ENCODE measurements at regions not wholly inside any gene's neighbourhood (a gene's known extent, or its start where the extent isn't known, plus 50 kb on each side); places are given as distances from the start of the nearest gene placed in this dataset.

- Mint-ChIP-seq H3K27me3 (ENCODE audit: insufficient read depth) (no peaks in the 10 kb centered on the region), H3K9me3 (no peaks in the 10 kb centered on the region), H3K27ac (no peak overlapping the region), H3K4me1 (ENCODE audit: low read depth) (peaks cover 63% of the 10 kb centered on the region), H3K36me3 (ENCODE audit: low read depth) (no peaks in the 10 kb centered on the region), H3K4me3 (no peak overlapping the region)
- TF ChIP-seq, protein P1, sequence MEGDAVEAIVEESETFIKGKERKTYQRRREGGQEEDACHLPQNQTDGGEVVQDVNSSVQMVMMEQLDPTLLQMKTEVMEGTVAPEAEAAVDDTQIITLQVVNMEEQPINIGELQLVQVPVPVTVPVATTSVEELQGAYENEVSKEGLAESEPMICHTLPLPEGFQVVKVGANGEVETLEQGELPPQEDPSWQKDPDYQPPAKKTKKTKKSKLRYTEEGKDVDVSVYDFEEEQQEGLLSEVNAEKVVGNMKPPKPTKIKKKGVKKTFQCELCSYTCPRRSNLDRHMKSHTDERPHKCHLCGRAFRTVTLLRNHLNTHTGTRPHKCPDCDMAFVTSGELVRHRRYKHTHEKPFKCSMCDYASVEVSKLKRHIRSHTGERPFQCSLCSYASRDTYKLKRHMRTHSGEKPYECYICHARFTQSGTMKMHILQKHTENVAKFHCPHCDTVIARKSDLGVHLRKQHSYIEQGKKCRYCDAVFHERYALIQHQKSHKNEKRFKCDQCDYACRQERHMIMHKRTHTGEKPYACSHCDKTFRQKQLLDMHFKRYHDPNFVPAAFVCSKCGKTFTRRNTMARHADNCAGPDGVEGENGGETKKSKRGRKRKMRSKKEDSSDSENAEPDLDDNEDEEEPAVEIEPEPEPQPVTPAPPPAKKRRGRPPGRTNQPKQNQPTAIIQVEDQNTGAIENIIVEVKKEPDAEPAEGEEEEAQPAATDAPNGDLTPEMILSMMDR (IDR thresholded peaks at IDR 0.05) = no peak
- DNase-seq = no peak
Measured at GRCh38 chr2:14424478-14425390, 207.8 kb upstream of the LRATD1 start.

- Mint-ChIP-seq H3K4me3 (no peak overlapping the region), H3K27ac (no peak overlapping the region), H3K9me3 (no peaks in the 10 kb centered on the region), H3K36me3 (ENCODE audit: low read depth) (no peaks in the 10 kb centered on the region), H3K27me3 (ENCODE audit: insufficient read depth) (no peaks in the 10 kb centered on the region), H3K4me1 (ENCODE audit: low read depth) (peaks cover 53% of the 10 kb centered on the region)
- DNase-seq = no peak
- TF ChIP-seq, protein P1 (IDR thresholded peaks at IDR 0.05) = no peak
Measured at GRCh38 chr2:14425869-14426268, 206.6 kb upstream of the LRATD1 start.

DNA sequence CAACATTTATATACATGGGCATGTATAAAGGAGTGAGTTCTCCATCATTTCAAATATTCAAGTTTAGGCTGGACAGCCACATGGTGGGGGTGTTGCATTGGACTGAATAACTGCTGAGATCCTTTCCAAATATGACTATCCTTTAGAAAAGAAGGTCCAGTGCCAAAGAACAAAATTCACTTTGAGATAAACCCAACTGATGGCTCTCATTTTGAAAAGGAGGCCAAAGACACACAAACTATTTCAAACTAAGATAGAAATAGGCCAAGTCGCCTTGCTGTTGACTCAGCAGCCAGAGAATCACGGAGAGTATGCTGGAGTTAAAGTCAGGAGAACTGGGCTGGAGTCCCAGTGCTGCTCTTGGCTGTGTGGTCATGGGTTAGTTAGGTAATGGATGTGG is 204.5 kb upstream of the LRATD1 start:
- Mint-ChIP-seq H3K27ac (no peak overlapping the region), H3K4me1 (ENCODE audit: low read depth) (peaks cover 31% of the 10 kb centered on the region), H3K27me3 (ENCODE audit: insufficient read depth) (no peaks in the 10 kb centered on the region), H3K9me3 (no peaks in the 10 kb centered on the region), H3K4me3 (no peak overlapping the region), H3K36me3 (ENCODE audit: low read depth) (no peaks in the 10 kb centered on the region)
- DNase-seq = peak; percentile 82
- TF ChIP-seq, protein P1 (IDR thresholded peaks at IDR 0.05) = peak; percentile 63

DNA sequence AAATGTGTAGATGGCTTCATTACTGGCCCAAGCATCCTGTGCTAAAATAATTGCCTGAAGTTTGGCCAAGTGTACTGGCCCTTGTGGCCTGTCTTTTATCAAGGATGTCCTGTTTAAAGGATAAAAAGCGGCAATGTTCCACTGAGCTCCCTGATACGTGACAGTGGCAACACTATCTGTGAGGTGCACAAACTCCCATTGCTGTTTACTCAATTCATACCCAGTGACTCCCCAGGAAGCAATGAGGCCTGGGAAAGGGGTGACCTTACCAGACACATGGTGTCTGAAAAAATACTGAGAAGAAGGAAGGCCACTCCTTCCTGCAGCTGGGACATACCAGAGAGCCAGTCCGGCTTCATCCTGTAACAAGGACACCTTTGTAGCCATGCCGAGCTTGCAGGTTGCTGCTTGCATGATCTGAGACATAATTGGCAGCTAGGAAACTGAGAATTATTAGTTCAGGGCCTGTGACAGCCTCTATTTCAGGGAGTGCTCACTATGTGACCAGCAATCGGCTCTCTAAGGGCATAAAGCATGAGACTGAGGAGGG is 198.5 kb upstream of the LRATD1 start:
- Mint-ChIP-seq H3K4me1 (ENCODE audit: low read depth) (no peaks in the 10 kb centered on the region; the same call in 1 of the 2 replicates), H3K4me3 (no peak overlapping the region), H3K9me3 (peaks cover 3% of the 10 kb centered on the region; the same call in 1 of the 2 replicates), H3K27me3 (ENCODE audit: insufficient read depth) (peaks cover 4% of the 10 kb centered on the region; the same call in 1 of the 2 replicates), H3K36me3 (ENCODE audit: low read depth) (no peaks in the 10 kb centered on the region), H3K27ac (no peak overlapping the region)
- no peak for DNase-seq
- TF ChIP-seq, protein P1 (IDR thresholded peaks at IDR 0.05) = no peak

DNA sequence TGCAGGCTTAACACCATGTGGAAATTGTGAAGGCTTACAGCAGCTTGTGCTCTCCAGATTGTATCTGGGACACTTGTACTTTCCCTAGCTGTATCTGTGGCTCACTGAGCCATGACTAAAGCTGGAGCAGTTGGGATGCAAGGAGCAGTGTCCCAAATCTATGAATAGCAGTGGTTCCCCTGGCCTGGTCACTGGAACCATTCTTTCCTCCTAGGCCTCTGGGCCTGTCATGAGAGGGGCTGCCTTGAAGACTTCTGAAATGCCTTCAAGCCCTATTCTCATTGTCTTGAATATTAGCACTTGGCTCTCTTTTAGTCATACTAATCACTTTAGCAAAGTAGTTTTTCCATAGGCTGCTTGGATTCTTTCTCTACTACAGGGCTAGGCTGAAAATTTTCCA is 186.8 kb upstream of the LRATD1 start:
- Mint-ChIP-seq H3K4me3 (no peak overlapping the region), H3K27ac (no peak overlapping the region), H3K9me3 (peaks cover 16% of the 10 kb centered on the region; the same call in 1 of the 2 replicates), H3K4me1 (ENCODE audit: low read depth) (no peaks in the 10 kb centered on the region), H3K36me3 (ENCODE audit: low read depth) (peaks cover 5% of the 10 kb centered on the region; the same call in 1 of the 2 replicates), H3K27me3 (ENCODE audit: insufficient read depth) (peaks cover 4% of the 10 kb centered on the region)
- TF ChIP-seq, protein P1 (IDR thresholded peaks at IDR 0.05) = no peak
- DNase-seq = no peak
